Osteocyte (in vitro differentiated cells): ENCODE measurements at regions not wholly inside any gene's neighbourhood (a gene's known extent, or its start where the extent isn't known, plus 50 kb on each side); places are given as distances from the start of the nearest gene placed in this dataset.

Experiments used
- DNase-seq: peaks from one replicate; pipeline ENCODE4 v3.0.0; 2021; ENCODE audit warnings: mixed read lengths; ENCODE audit not compliant: unreplicated experiment; ENCODE audit errors: extremely low spot score
- H3K27ac Mint-ChIP-seq: one replicate; pipeline ENCODE4 v1.8.0; 2021; ENCODE audit warnings: mild to moderate bottlenecking, mixed read lengths; ENCODE audit not compliant: unreplicated experiment
- H3K27me3 Mint-ChIP-seq: one replicate; pipeline ENCODE4 v1.8.0; 2021; ENCODE audit warnings: mixed read lengths; ENCODE audit not compliant: unreplicated experiment
- H3K36me3 Mint-ChIP-seq: one replicate; pipeline ENCODE4 v1.8.0; 2021; ENCODE audit warnings: mixed read lengths; ENCODE audit not compliant: unreplicated experiment
- H3K4me1 Mint-ChIP-seq: one replicate; pipeline ENCODE4 v1.8.0; 2021; ENCODE audit warnings: mixed read lengths; ENCODE audit not compliant: unreplicated experiment
- H3K4me3 Mint-ChIP-seq: one replicate; pipeline ENCODE4 v1.8.0; 2021; ENCODE audit warnings: mild to moderate bottlenecking, moderate library complexity, mixed read lengths; ENCODE audit not compliant: unreplicated experiment
- H3K9me3 Mint-ChIP-seq: one replicate; pipeline ENCODE4 v1.8.0; 2021; ENCODE audit warnings: mixed read lengths; ENCODE audit not compliant: unreplicated experiment
- CTCF ChIP-seq: fragments of 200-600 bp; sonication (generic); IDR thresholded peaks from 2 replicates; pipeline ENCODE4 v1.5.0; 2021; ENCODE audit warnings: antibody characterized with exemption, mild to moderate bottlenecking, moderate library complexity

GRCh38 chr10:120738658-120739057 lies 112.5 kb upstream of the WDR11 start:
- no peaks in the 10 kb centered on the region for H3K36me3 Mint-ChIP-seq
- H3K27ac Mint-ChIP-seq, result no peak overlapping the region
- no peak for DNase-seq
- peaks cover 9% of the 10 kb centered on the region for H3K27me3 Mint-ChIP-seq
- no peak for TF ChIP-seq CTCF
- no peak overlapping the region for H3K4me3 Mint-ChIP-seq
- no peaks in the 10 kb centered on the region for H3K4me1 Mint-ChIP-seq
- H3K9me3 Mint-ChIP-seq, result no peaks in the 10 kb centered on the region

- no peak overlapping the region for H3K27ac Mint-ChIP-seq
Measured at GRCh38 chr10:120741396-120741795, 109.8 kb upstream of the WDR11 start.

GRCh38 chr10:120742373-120742772 lies 108.8 kb upstream of the WDR11 start:
- no peaks in the 10 kb centered on the region for H3K4me1 Mint-ChIP-seq

More at GRCh38 chr10:120741396-120741795, 109.8 kb upstream of the WDR11 start:
- Mint-ChIP-seq H3K4me3 (no peak overlapping the region), H3K27me3 (peaks cover 6% of the 10 kb centered on the region), H3K4me1 (no peaks in the 10 kb centered on the region), H3K36me3 (no peaks in the 10 kb centered on the region), H3K9me3 (no peaks in the 10 kb centered on the region)
- no peak for DNase-seq
- TF ChIP-seq CTCF, result no peak

GRCh38 chr10:120744040-120744439 lies 107.1 kb upstream of the WDR11 start:
- Mint-ChIP-seq H3K9me3 (no peaks in the 10 kb centered on the region), H3K4me1 (no peaks in the 10 kb centered on the region), H3K4me3 (no peak overlapping the region), H3K36me3 (no peaks in the 10 kb centered on the region), H3K27me3 (peaks cover 4% of the 10 kb centered on the region), H3K27ac (no peak overlapping the region)
- DNase-seq, result no peak
- TF ChIP-seq CTCF, result no peak

More at GRCh38 chr10:120742373-120742772, 108.8 kb upstream of the WDR11 start:
- DNase-seq, result no peak
- Mint-ChIP-seq H3K36me3 (no peaks in the 10 kb centered on the region), H3K4me3 (no peak overlapping the region), H3K27me3 (peaks cover 6% of the 10 kb centered on the region), H3K9me3 (no peaks in the 10 kb centered on the region), H3K27ac (no peak overlapping the region)
- no peak for TF ChIP-seq CTCF

GRCh38 chr10:120746001-120746777 lies 105.0 kb upstream of the WDR11 start:
- no peaks in the 10 kb centered on the region for H3K36me3 Mint-ChIP-seq
- no peak overlapping the region for H3K27ac Mint-ChIP-seq
- no peaks in the 10 kb centered on the region for H3K9me3 Mint-ChIP-seq
- TF ChIP-seq CTCF, result no peak
- H3K4me3 Mint-ChIP-seq, result no peak overlapping the region
- peaks cover 4% of the 10 kb centered on the region for H3K27me3 Mint-ChIP-seq
- no peaks in the 10 kb centered on the region for H3K4me1 Mint-ChIP-seq
- DNase-seq, result no peak
